Kidney tubule cell (primary cell): ENCODE measurements at regions not wholly inside any gene's neighbourhood (a gene's known extent, or its start where the extent isn't known, plus 50 kb on each side); places are given as distances from the start of the nearest gene placed in this dataset.
"Not testable (repeated sequence)": the region's sequence is repeated elsewhere in the genome, so short reads cannot be mapped to it uniquely, and the experiment has no call there.

Experiments
- DNase-seq: peaks from one replicate; pipeline ENCODE4 v3.0.0-alpha.2; 2018; ENCODE audit warnings: low spot score

DNA sequence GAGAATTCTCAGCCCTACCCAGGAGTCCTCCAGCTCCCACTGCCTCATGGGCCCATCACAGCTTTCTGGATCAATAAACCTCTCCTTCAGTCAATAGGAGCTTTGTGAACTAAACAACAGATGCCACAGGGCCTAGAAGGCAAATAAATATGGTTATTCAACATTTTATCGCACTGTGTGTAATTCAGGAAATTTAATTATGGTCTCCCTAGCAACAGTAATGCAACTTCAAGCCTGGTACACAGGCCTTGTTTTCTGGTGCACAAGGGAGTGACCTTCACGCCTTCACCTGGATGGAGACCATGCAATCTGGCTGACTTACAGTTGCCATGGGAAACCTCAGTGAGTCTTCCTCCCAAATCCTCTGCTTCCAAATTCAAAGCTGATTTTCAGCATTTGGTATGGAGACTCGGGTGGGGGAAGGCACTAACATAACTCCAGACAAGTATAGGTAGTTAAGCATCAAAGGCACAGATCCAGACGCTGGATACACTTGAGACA lies 441.0 kb upstream of the NPVF start:
- no peak for DNase-seq

DNA sequence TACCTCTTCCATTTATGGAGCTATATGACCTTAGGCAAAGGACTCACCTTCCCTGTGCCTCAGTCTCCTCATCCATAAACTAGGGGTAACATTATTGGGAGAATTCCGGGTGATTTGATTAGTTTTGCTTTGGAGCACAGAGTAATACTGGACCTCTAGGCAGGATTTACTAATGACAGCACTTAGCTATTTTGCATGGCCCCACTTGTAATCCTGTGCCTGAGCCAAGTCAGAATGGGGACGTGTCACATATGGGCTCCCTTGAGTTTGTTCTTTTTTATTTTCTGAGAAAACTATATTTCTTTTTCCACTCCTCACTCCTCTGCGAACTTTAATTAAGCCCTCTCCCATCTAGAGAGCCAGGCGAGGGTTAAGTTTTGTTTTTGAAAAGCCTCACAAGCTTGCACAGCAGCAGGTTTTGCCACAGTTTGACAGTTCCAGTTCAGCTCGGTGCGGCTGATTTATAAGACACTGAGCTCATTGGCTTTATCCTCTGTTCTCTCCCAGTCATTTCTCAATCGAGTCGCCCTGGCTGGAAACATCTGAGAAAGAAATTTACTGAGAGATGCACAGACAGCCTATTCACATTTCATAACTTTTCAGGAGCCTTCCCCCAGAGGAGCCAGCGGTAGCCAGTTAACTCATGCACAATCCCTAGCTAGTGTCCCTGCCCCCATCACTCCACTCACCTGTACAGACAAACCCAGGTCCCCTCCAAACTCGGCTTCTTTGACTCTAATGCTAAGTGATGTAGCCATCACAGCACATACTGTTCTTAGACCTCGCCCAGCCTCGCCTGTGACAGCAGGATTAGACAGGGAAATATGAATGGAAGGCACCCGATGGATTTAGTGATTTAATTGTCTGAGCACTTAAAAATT lies 441.9 kb upstream of the NPVF start:
- no peak for DNase-seq

DNA sequence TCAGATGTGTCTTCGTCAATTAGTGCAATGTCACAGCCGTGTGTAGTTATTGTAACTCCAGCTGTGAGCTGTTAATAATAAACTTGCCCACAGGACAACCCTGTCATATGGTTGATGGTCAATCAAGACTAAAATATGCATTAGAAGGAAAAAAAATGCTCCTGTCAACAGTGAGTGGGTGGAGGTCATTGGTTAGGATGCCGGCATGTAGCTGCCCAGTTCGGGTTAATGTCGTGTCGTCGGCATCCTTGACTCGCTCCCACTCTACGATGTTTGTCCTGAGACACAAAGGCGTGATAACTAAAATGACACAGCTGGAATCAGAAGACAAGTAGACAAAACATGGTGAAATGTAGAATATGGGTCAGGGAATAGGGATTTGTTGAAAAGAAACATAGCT lies 442.8 kb upstream of the NPVF start:
- peak; percentile 66 for DNase-seq

DNA sequence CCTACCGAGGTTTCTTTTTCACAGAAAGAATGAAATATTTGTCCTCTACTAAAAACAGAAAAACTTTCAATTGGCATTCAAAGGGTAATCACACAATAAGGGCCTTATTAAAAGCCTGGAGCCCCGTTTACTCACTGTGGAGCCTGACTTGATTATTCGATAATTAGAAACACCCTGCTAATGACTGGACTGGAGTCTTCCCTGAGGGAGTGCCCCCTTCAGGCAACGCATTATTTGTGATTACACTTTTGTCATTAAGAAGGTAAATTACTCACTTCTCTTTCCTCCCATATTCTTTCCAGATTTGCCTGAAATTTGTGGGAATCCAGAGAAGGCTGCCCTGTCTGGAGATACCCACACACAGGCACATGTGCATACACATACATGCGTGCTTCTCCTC lies 444.2 kb upstream of the NPVF start:
- DNase-seq = no peak

DNA sequence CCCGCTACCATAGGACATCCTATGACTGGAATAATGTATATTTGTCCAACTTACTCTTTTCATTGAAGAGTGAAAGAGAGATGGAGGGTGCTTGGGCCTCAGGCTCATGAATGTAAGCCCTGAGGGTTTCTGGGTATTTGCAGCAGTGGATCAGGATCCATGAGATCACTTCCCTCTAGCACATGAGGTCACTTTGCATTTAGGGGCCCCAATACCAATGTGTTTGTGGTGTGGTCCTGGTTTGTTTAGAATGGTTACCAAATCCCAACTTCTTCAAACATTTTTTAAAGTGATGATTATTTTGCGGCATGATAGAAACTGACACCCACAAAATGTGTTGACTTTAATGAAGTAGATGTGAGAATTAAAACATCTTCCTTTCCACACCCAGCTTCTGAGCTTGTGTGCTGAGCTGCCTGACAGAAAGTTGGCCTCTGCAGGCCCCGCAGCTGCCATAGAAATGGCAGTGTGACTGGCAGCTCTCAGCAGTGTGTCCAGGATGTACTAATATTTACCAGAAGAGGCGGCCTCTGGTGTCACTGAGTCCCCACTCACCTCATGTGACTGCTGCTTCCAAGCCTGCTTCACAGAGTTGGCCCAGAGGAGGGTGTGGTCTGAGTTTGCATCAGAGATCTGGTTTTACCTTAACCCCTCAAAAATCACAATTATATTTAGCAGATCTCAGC lies 447.6 kb upstream of the NPVF start:
- DNase-seq = no peak

DNA sequence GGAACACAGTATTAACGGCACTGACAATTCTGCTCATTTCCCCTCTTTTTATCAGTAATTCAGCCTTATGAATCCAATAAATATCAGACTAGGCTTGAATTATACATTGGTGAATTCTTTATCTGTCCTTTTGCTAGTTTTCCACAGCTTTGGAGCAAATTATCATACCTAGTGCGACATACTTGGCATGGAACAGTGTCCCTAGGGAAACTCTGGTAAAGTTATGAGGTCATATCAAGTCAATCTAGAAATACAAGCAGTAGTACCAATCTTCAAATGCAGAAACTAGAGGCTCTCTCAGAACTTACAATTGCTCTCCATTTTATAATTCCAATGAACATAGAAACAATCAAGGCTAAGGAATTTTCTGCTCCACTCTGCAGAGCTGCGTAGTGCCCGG lies 449.3 kb upstream of the NPVF start:
- DNase-seq = no peak

DNA sequence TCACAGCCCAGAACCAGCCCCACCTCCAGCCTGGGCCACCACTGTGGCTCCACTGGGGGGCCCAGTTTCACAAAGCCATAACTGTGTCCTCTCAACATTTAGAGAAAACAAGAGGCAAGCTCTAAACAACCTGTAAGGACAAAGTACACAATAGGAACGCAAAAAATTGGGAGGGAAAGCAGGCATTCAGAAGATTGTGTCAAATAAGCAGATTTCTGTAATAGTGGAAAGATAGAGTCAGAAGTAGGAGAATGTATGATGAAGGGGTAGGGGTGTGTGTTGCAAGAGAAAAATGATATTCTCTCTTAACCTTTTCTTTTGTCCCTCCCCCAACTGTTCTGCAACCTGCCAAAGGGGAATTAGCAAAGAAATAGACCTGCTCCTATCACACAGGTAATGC lies 449.9 kb upstream of the NPVF start:
- DNase-seq = no peak

DNA sequence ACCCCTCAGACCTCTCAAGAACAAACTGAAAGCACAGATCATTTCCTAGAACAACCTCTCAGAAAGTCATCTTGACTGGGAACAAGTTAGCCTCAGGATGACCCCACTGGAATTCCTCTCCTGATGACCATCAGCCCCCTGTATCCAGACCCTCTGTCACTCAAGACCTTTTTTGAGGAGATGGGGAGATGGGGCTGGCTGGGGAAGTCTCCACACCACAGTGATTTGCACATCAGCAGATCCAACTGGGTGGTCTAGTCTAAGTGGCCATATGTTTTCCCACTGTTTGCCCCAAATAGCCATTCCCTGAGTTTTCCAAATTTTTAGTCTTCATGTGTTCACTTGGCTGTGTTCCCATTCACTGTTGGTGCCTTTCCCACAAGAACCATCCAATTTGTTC lies 452.4 kb upstream of the NPVF start:
- DNase-seq = no peak

DNA sequence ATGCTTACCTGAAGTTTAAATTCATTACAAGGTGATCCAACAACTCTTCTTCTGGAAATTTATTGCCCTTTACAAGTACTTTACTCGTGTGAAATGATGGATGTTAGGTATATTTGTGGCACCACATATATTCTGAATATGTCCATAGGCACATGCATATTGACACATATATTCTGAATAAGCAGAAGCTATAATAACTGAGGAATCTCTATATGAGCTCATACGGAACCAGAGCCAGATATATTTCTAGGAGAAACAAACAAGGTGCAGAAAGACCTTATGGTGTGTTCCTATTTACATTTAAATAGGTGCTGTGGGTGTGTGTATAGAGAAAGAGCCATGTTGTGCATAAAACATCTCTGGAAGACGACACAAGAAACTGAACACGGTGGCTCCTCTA lies 456.1 kb upstream of the NPVF start:
- DNase-seq = no peak

DNA sequence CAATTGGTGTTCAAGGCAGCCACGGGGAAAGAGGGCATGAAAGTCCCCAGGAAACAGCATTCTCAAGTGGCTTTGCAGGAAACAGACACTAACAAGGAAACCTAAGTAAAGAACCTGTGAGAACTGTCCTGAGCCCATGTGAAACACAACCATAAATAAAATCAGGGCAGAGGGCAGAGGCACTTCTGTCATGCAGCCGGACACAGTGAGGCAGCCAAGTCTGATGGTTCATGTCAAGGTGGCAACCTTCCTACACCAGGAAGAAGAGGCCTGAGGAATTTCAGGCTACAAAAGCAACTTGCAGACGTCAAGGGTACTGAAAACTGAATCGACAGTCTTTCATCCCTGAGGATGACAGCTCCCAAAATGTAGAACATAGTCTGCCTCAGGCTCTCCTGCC lies 458.2 kb upstream of the NPVF start:
- no peak for DNase-seq

DNA sequence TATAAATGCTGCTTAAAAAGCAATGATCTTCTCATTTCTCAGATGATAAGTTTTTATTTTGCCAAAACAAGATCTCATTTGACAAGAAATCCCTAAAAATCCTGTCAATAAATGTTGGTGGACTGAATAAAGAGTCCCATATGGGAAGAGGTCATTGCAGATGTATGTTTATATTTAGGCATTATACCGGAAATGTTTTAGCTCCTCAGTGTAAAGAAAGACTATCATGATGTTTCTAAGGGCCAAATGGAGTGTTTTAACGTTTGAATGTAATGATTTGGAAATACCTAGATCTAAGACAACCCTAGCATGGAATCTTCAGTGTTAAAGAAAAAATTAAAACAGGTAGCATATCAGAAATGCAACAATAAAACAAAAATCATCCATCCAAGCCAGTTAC lies 457.8 kb upstream of the NFE2L3 start:
- DNase-seq = no peak

DNA sequence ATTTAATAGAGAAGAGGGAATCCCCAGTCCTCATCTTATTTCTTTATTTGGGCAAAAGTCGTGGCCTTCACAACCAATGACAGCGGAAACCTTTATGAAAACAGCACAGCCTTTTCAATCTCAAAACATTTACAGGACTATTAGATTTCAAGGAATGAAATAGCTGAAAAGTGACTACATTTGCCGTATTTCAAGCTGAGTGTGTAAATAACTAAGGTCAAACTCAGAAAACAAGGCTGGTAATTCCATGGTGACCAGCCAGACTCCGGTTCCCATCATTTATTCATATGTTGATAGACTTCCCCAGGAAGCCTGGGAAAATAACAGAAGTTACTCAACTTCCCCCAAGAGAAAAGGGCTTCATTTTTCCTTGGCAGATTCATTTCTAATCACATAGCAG lies 457.3 kb upstream of the NFE2L3 start:
- DNase-seq = no peak

DNA sequence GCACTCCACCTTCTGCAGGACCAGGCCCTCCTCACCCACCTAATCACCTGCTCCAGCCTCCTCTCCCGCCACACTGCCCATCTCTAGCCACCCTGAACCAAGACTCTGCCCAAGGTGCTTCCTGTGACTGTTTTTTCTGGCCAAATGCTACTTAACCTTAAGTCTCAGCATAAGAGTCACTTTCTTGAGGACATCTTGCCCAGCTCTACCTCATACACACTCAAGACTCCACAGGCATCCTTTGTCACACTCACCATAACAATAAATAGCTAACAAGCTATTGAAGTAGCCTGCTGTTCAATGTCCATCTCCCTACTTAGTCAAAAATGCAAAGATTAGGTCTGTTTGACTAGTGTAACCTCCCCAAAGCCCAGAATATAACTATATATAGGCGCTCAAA lies 455.4 kb upstream of the NFE2L3 start:
- DNase-seq = no peak

DNA sequence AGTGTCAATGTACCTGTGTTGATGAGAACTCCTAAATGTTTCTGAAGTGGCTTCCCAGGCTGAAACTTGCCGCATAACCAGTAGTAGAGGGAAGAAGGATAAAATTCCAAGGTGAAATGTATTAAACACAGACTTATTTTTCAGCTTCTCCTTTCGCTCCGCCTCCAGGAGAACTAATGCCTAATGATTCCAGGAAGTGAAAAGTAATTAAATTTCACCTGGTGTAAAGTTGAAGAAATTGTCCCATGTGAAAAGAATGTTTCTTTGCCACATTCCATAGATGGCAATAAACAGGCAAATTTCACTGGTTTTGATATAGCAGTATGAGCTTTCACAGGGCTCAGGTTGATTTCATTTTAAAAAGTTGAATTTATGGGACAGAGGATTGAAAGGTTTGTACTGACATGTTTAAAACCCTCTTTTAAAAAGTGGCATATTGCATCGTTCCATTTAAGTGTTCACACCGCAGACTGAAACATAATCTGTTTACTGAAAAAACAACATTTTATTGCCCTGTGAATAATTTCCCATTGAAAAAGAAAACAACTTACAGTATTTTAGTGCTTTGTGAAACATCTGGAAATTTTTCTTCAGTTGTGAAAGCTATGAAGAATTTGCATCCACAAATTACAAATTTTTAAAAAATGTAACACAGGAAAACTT lies 453.4 kb upstream of the NFE2L3 start:
- DNase-seq = no peak

DNA sequence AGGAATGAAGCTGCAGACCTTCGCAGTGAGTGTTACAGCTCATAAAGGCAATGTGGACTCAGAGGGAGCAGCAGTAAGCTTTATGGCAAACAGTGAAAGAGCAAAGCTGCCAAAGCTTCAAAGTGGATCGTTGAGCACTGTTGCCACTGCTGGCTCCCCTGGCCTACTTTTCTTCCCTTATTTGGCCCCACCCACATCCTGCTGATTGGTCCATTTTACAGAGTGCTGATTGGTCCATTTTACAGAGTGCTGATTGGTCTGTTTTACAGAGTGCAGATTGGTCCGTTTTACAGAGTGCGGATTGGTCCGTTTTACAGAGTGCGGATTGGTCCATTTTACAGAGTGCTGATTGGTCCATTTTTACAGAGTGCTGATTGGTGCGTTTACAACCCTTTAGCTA lies 451.9 kb upstream of the NFE2L3 start:
- not testable (repeated sequence) for DNase-seq

DNA sequence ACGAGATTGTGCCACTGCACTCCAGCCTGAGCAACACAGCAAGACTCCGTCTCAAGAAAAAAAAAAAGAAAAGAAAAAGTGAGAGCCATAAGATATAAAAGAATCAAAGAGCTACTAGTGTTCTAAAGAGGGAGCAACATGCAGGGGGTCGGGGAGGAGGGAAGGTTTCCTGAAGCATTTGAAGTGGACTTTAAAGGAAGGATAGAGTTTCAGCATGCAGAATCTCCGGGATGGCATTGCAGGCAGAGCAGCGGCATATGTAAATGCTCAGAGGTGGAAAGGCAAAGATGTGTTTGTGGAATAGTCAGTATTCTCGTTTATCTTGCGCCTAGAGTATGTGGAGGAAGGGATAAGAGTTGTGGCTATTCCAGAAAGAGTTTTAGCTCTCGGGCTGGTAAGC lies 447.6 kb upstream of the NFE2L3 start:
- DNase-seq = no peak

DNA sequence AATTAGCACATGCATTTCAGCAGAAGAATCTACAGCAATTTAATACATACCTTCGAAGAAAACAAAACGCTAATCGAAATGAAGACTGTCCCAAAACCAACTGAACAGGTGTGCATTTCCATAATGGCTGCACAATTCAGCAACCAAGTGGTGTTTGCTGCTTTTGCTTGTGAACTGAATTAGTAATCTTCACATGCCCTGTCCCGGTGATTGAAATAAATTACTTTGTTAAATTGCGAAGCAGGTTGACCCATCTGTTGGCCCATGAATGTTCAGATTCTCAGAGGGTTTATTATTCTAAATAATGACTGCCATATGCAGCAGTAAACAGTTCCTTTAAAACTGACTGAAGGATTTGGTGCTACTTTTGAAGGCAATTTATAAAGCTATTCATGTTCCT lies 445.2 kb upstream of the NFE2L3 start:
- no peak for DNase-seq

DNA sequence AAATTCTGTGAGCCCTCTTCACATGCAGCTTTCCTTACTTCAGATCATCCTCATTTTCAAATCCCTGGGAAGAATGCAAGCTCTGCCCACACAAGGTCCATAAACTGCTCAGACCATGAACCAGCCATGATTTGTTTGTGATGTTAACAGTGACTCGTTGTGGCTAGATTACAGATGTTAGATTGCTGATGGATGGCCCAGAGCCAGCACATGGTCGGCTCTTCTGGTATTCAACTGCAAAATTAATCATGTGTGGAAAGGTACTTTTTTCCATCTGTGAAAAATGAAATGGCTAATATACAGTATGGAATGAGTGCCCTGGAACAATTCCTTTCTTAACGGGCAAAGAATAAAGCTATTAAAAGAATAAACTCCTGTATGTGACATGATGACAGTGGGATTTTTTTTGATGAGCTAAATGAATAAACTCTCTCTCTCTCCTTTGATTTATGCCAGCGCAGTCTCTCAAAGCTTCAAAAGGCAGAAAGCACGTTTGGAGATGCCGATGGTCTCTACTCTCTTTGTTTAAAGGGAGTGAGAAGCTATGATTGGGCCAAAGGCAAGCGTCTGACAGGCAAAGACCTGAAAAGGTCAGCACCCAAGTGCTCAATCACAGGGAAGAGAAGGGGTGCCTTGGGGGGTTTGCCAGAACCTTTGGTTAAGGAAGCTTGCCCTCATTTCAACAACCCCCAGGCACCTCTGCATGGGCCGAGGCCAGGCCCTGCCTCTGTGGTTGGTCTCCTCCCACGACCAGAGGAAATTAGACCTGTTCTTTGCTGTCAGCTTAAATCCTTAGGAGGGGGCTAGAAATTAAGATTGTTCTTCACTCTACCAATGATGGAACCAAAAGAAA lies 444.0 kb upstream of the NFE2L3 start:
- peak; percentile 34 for DNase-seq

DNA sequence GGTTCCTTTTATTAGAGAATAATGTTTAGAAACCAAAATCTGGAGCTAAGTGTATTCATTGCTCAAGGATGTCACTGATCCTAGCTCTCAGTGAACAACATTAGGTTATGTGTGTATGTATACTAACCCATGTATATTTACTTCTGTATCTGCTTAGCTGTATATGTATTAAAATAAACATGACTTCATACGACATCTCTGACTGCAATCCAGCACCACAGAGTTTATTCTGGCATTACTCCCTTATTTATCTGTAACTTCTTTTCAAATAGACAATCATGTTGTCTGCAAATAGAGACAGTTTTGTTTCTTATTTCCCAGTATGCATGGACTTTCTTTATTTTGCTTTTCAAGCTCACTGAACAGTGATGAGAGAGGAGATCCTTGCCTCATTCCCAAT lies 441.0 kb upstream of the NFE2L3 start:
- no peak for DNase-seq

DNA sequence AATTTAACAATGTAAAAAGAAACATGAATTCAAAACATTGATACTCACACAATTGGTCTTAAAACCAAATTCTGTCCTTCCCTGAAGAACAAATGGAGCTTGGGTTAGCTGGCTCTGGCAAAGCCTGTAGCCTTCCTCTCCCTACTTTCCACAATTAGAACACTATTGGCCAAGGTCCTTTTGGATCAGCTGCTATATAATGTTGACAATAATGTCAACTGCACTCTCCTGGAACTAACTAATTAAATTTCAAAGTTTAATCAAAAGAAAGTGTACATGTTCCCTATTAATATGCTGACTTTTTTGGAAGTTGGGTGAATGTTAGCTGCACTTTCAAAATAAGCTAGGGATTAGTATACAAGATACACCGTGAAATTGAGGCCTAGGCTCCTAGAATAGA lies 440.1 kb upstream of the NFE2L3 start:
- DNase-seq = no peak

DNA sequence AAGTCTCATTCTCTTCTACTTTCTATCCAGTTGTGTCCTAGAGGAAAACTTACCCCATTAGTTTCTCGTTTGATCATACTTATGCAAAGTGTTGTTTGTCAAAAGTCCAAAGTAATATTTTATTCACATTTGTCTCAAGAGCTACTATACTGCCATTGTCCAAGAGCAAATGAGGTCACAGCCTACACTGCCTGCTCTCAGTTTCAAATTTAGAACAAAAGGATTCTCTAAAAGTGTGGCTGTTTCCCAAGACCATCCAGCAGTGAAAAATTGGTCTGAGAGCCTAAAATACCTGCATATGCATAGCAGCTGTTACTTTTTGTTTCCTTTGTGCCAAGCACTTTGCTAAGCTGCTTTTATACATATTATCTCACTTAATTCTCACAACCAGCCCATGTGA lies 439.5 kb upstream of the NFE2L3 start:
- DNase-seq = no peak

DNA sequence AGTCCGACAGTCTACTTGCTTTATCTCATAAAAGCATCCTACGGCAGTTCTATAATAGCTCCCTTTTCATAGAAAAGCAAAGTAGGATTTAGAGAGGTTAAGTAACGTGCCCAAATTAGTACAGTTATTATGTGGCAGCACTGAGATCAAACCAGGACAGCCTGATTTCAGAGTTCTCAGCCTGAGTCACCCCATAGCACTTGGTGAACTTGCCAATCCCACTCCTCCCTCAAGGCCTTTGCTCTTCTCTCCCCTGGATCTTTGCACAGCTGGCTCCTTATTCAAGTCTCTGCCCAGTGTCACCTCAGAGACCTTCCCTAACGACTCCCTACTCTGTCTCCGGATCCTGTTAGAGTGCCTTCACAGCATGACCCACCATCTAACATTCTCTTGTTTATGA lies 438.0 kb upstream of the NFE2L3 start:
- no peak for DNase-seq
